Peyer's patch (tissue), 4 donors: ENCODE measurements at regions not wholly inside any gene's neighbourhood (a gene's known extent, or its start where the extent isn't known, plus 50 kb on each side); places are given as distances from the start of the nearest gene placed in this dataset.
"Not testable (repeated sequence)": the region's sequence is repeated elsewhere in the genome, so short reads cannot be mapped to it uniquely, and the experiment has no call there.

Experiments
- DNase-seq, 3 donors: peaks; one replicate each; pipeline ENCODE4 v3.0.0-alpha.2; 2017 to 2019
- H3K27ac ChIP-seq, 4 donors: fragments of 200-600 bp; sonication (generic); one replicate each; pipeline ENCODE4 v1.5.1; 2016 to 2019
- H3K27me3 ChIP-seq, 2 donors: fragments of 200-600 bp; sonication (generic); one replicate each; pipeline ENCODE4 v1.5.1; 2019
- H3K36me3 ChIP-seq, 3 donors: fragments of 200-600 bp; sonication (generic); one replicate each; pipeline ENCODE4 v1.5.1; 2016 to 2019
- H3K4me1 ChIP-seq, 4 donors: fragments of 200-600 bp; sonication (generic); one replicate each; pipeline ENCODE4 v1.5.1; 2016 to 2019
- H3K4me3 ChIP-seq, 4 donors: fragments of 200-600 bp; sonication (generic); 1 replicate in 3 of 4; 2 replicates in 1 of 4; pipeline ENCODE4 v1.5.1; 2016 to 2019; ENCODE audit warnings: mild to moderate bottlenecking in 1 of 4
- H3K9me3 ChIP-seq, 4 donors: fragments of 200-600 bp; sonication (generic); one replicate each; pipeline ENCODE4 v1.5.1; 2016 to 2019; ENCODE audit warnings: mild to moderate bottlenecking in 1 of 4
- CTCF ChIP-seq, 6 experiments: fragments of 450-650 bp in 4 of 6; fragments of 200-600 bp in 2 of 6; sonication (generic) in 1 of 6; IDR thresholded peaks; one replicate each; pipeline ENCODE4 v1.5.1; 2017 to 2019; ENCODE audit warnings: antibody characterized with exemption in 6 of 6, mild to moderate bottlenecking in 3 of 6, moderate library complexity in 1 of 6
- POLR2A ChIP-seq, 2 donors: fragments of 450-650 bp; IDR thresholded peaks; one replicate each; pipeline ENCODE4 v1.5.1; 2017; ENCODE audit warnings: antibody characterized with exemption in 2 of 2, mild to moderate bottlenecking in 2 of 2, moderate library complexity in 2 of 2

DNA sequence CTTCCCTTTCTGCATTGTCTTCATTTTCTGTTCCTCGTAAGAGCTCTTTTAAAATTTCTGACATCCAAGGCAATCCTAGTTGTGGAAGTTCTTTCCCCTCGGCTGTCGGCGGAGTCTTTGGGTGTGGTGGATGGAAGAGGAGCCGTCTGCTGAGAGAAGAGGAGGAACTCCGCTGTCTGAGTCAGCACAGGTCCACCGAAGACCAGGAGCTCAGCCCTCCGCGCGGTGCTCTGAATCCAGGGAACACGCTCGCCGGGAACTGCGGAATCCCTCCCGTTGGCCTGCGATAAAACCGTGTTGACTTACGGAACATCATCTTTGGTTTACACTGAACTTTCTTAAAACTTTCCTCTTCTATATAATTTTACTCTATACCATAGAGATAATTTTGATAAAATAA, 100.7 kb upstream of the IRX4 start:
- TF ChIP-seq CTCF (IDR thresholded peaks at IDR 0.05) (no peak), POLR2A (IDR thresholded peaks at IDR 0.05) (no peak)
- DNase-seq = no peak
- no peak overlapping the region for H3K27ac ChIP-seq
- H3K4me3 ChIP-seq = no peak overlapping the region
- no peaks in the 10 kb centered on the region for H3K27me3 ChIP-seq
- no peaks in the 10 kb centered on the region for H3K36me3 ChIP-seq
- no peaks in the 10 kb centered on the region for H3K9me3 ChIP-seq
- H3K4me1 ChIP-seq = no peaks in the 10 kb centered on the region

DNA sequence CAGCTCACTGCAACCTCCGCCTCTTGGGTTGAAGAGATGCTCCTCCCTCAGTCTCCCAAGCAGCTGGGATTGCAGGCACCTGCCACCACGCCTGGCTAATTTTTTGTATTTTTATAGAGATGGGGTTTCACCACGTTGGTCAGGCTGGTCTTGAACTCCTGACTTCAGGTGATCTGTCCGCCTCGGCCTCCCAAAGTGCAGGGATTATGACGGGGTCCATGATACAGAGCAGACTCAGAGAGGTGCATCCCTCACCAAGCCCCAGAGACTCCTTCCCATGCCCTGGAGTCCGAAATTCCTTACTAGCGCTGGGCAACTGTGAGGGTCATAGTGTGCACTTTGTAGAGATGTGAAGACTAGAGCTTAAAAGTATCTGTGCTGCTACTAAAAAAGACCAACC, 99.8 kb upstream of the IRX4 start:
- H3K9me3 ChIP-seq, H3K27ac ChIP-seq, H3K36me3 ChIP-seq, H3K4me1 ChIP-seq, H3K27me3 ChIP-seq, H3K4me3 ChIP-seq, DNase-seq: not testable (repeated sequence)

DNA sequence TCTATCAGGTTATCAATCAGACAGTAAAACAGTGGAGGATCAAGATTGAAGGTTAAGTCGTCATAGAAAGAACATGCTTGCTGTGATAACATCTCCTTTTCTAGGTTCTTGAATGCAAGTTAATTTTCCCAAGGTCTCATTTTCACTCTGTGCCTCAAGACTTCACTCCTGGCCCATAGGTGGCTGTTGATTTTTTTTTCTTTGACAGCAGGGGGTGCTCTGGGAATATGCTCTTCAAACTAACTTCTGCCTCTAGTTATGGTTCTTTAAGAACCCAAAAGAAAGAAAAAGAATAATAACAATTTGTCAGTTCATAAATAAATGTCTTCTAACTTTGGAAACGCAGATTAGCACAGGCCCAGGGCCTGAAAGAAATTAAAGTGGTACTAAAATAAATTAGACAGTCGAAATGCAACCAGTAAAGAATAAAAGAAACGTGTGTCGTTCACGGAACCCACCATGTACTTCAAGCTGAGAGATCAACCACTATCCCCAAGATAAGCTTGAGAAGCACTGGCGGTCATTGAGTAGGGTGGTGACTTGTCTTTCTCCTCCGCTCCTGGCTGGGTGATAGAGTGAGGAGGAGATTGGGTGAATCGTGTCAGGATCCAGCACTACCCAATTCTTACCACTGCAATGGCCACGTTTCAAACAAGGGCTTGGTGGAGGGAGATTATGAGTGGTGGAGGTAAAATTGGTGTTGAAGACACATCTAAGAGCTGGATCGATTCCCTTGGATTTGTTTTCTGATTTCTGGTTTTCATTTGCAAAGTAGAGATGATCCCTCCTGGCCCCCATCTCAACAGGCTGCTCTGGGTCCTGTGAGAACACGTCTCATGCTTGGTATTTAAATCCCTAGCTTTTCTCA, 93.4 kb upstream of the IRX4 start:
- no peaks in the 10 kb centered on the region for H3K27me3 ChIP-seq
- H3K4me1 ChIP-seq = no peaks in the 10 kb centered on the region
- H3K9me3 ChIP-seq = no peaks in the 10 kb centered on the region
- H3K4me3 ChIP-seq = no peak overlapping the region
- TF ChIP-seq CTCF (IDR thresholded peaks at IDR 0.05) (no peak), POLR2A (IDR thresholded peaks at IDR 0.05) (no peak)
- no peaks in the 10 kb centered on the region for H3K36me3 ChIP-seq
- no peak overlapping the region for H3K27ac ChIP-seq
- no peak for DNase-seq

- TF ChIP-seq CTCF (IDR thresholded peaks at IDR 0.05) (no peak), POLR2A (IDR thresholded peaks at IDR 0.05) (no peak)
- H3K27me3 ChIP-seq = no peaks in the 10 kb centered on the region
- H3K36me3 ChIP-seq = no peaks in the 10 kb centered on the region
- no peak for DNase-seq
- H3K4me1 ChIP-seq = no peaks in the 10 kb centered on the region
- H3K4me3 ChIP-seq = no peak overlapping the region
- H3K9me3 ChIP-seq = no peaks in the 10 kb centered on the region
- no peak overlapping the region for H3K27ac ChIP-seq
Measured at GRCh38 chr5:1975406-1975715, 92.6 kb upstream of the IRX4 start.

- no peaks in the 10 kb centered on the region for H3K4me1 ChIP-seq
- no peaks in the 10 kb centered on the region for H3K36me3 ChIP-seq
- H3K27ac ChIP-seq = no peak overlapping the region
- no peak overlapping the region for H3K4me3 ChIP-seq
- no peaks in the 10 kb centered on the region for H3K9me3 ChIP-seq
- DNase-seq = no peak
- TF ChIP-seq CTCF (IDR thresholded peaks at IDR 0.05) = no peak
- TF ChIP-seq POLR2A (IDR thresholded peaks at IDR 0.05) = no peak
- no peaks in the 10 kb centered on the region for H3K27me3 ChIP-seq
Measured at GRCh38 chr5:1974501-1975405, 92.0 kb upstream of the IRX4 start.

- Histone ChIP-seq H3K27ac (no peak overlapping the region), H3K4me3 (no peak overlapping the region)
Measured at GRCh38 chr5:1974081-1974480, 91.4 kb upstream of the IRX4 start.

More at GRCh38 chr5:1974081-1974480, 91.4 kb upstream of the IRX4 start:
- DNase-seq = no peak
- Histone ChIP-seq H3K9me3 (no peaks in the 10 kb centered on the region), H3K36me3 (no peaks in the 10 kb centered on the region), H3K4me1 (no peaks in the 10 kb centered on the region), H3K27me3 (no peaks in the 10 kb centered on the region)
- TF ChIP-seq CTCF (IDR thresholded peaks at IDR 0.05) (no peak), POLR2A (IDR thresholded peaks at IDR 0.05) (no peak)
